ENCODE measurements at regions not wholly inside any gene's neighbourhood (a gene's known extent, or its start where the extent isn't known, plus 50 kb on each side); places are given as distances from the start of the nearest gene placed in this dataset.
A peak's percentile ranks its signal among the peaks of the same experiment; 100 is the strongest.

GRCh38 chr16:80060470-80060869, 459.9 kb upstream of the MAF start:
- no peak overlapping the region for H4K91ac ChIP-seq (ENCODE audit: low read length)
- no peak overlapping the region for H3K4me2 ChIP-seq (ENCODE audit: low read length, poor library complexity, severe bottlenecking)
- H4K8ac ChIP-seq (ENCODE audit: low read length): no peak overlapping the region
- no peaks in the 10 kb centered on the region for H3K27me3 ChIP-seq (ENCODE audit: control insufficient read depth in 1 of 2, insufficient read depth in 1 of 2, low read length in 2 of 2)
- no peak overlapping the region for H3K14ac ChIP-seq (ENCODE audit: low read length in 2 of 2)
- H3K4me1 ChIP-seq (ENCODE audit: control insufficient read depth, insufficient read depth, low read depth, low read length): peaks cover 6% of the 10 kb centered on the region
- H3K23ac ChIP-seq (ENCODE audit: low read length in 2 of 2): no peak overlapping the region
- H3K4me3 ChIP-seq (ENCODE audit: insufficient read depth in 1 of 2, low read depth in 1 of 2, low read length in 2 of 2): no peak overlapping the region
- no peak overlapping the region for H2AFZ ChIP-seq (ENCODE audit: low read depth, low read length)
- no peak overlapping the region for H3K9ac ChIP-seq (ENCODE audit: low read length)
- no peak overlapping the region for H3K4ac ChIP-seq (ENCODE audit: low read depth in 1 of 2, low read length in 2 of 2)
- H3K9me3 ChIP-seq (ENCODE audit: control insufficient read depth, low read length): no peaks in the 10 kb centered on the region
- H3K27ac ChIP-seq (ENCODE audit: low read length, poor library complexity, severe bottlenecking): no peak overlapping the region
- 76% methylated on average over 3 of the region's 3 CpGs for WGBS
- no peak overlapping the region for H2BK120ac ChIP-seq (ENCODE audit: low read depth, low read length)
- H2BK15ac ChIP-seq (ENCODE audit: low read depth, poor library complexity, severe bottlenecking): no peak overlapping the region
- no peak for DNase-seq
- no peaks in the 10 kb centered on the region for H3K79me1 ChIP-seq (replicated peaks; ENCODE audit: low read length, poor library complexity, severe bottlenecking)
- H3K36me3 ChIP-seq (ENCODE audit: control insufficient read depth in 1 of 2, insufficient read depth in 2 of 2, low read depth in 1 of 2, low read length in 2 of 2): no peaks in the 10 kb centered on the region
- no peak overlapping the region for H2BK12ac ChIP-seq (ENCODE audit: low read length in 2 of 2)
- no peak overlapping the region for H2AK5ac ChIP-seq (ENCODE audit: low read length, severe bottlenecking)
- H3K18ac ChIP-seq (ENCODE audit: low read depth in 1 of 2, low read length in 2 of 2): no peak overlapping the region
- no peak overlapping the region for H2BK5ac ChIP-seq (ENCODE audit: low read depth, low read length, poor library complexity, severe bottlenecking)

- Histone ChIP-seq H2AK5ac (ENCODE audit: low read length, severe bottlenecking) (no peak overlapping the region), H3K4ac (ENCODE audit: low read depth in 1 of 2, low read length in 2 of 2) (no peak overlapping the region), H2BK5ac (ENCODE audit: low read depth, low read length, poor library complexity, severe bottlenecking) (no peak overlapping the region), H3K4me2 (ENCODE audit: low read length, poor library complexity, severe bottlenecking) (no peak overlapping the region), H2BK120ac (ENCODE audit: low read depth, low read length) (no peak overlapping the region), H3K14ac (ENCODE audit: low read length in 2 of 2) (no peak overlapping the region), H3K4me3 (ENCODE audit: insufficient read depth in 1 of 2, low read depth in 1 of 2, low read length in 2 of 2) (no peak overlapping the region), H3K23ac (ENCODE audit: low read length in 2 of 2) (no peak overlapping the region), H3K27me3 (ENCODE audit: control insufficient read depth in 1 of 2, insufficient read depth in 1 of 2, low read length in 2 of 2) (no peaks in the 10 kb centered on the region), H3K27ac (ENCODE audit: low read length, poor library complexity, severe bottlenecking) (no peak overlapping the region), H3K79me1 (replicated peaks; ENCODE audit: low read length, poor library complexity, severe bottlenecking) (no peaks in the 10 kb centered on the region), H3K9me3 (ENCODE audit: control insufficient read depth, low read length) (no peaks in the 10 kb centered on the region), H2AFZ (ENCODE audit: low read depth, low read length) (no peak overlapping the region), H3K9ac (ENCODE audit: low read length) (no peak overlapping the region), H2BK15ac (ENCODE audit: low read depth, poor library complexity, severe bottlenecking) (no peak overlapping the region), H3K18ac (ENCODE audit: low read depth in 1 of 2, low read length in 2 of 2) (no peak overlapping the region), H3K4me1 (ENCODE audit: control insufficient read depth, insufficient read depth, low read depth, low read length) (peaks cover 6% of the 10 kb centered on the region), H3K36me3 (ENCODE audit: control insufficient read depth in 1 of 2, insufficient read depth in 2 of 2, low read depth in 1 of 2, low read length in 2 of 2) (no peaks in the 10 kb centered on the region), H4K91ac (ENCODE audit: low read length) (no peak overlapping the region), H4K8ac (ENCODE audit: low read length) (no peak overlapping the region), H2BK12ac (ENCODE audit: low read length in 2 of 2) (no peak overlapping the region)
- 67% methylated on average over 2 of the region's 3 CpGs for WGBS
- no peak for DNase-seq
These were observed 459.3 kb upstream of the MAF start for GRCh38 chr16:80059836-80060235.

GRCh38 chr16:80058214-80058613, 457.7 kb upstream of the MAF start:
- Histone ChIP-seq H3K4ac (ENCODE audit: low read depth in 1 of 2, low read length in 2 of 2) (no peak overlapping the region), H3K9me3 (ENCODE audit: control insufficient read depth, low read length) (no peaks in the 10 kb centered on the region), H3K4me2 (ENCODE audit: low read length, poor library complexity, severe bottlenecking) (no peak overlapping the region), H2BK12ac (ENCODE audit: low read length in 2 of 2) (no peak overlapping the region), H3K9ac (ENCODE audit: low read length) (peak overlapping the region; percentile 8), H2BK5ac (ENCODE audit: low read depth, low read length, poor library complexity, severe bottlenecking) (no peak overlapping the region), H2BK15ac (ENCODE audit: low read depth, poor library complexity, severe bottlenecking) (no peak overlapping the region), H2BK120ac (ENCODE audit: low read depth, low read length) (no peak overlapping the region), H3K14ac (ENCODE audit: low read length in 2 of 2) (no peak overlapping the region), H3K4me3 (ENCODE audit: insufficient read depth in 1 of 2, low read depth in 1 of 2, low read length in 2 of 2) (no peak overlapping the region), H2AK5ac (ENCODE audit: low read length, severe bottlenecking) (no peak overlapping the region), H3K27ac (ENCODE audit: low read length, poor library complexity, severe bottlenecking) (no peak overlapping the region), H3K36me3 (ENCODE audit: control insufficient read depth in 1 of 2, insufficient read depth in 2 of 2, low read depth in 1 of 2, low read length in 2 of 2) (no peaks in the 10 kb centered on the region), H4K8ac (ENCODE audit: low read length) (no peak overlapping the region), H3K27me3 (ENCODE audit: control insufficient read depth in 1 of 2, insufficient read depth in 1 of 2, low read length in 2 of 2) (no peaks in the 10 kb centered on the region), H3K4me1 (ENCODE audit: control insufficient read depth, insufficient read depth, low read depth, low read length) (peaks cover 6% of the 10 kb centered on the region), H3K23ac (ENCODE audit: low read length in 2 of 2) (no peak overlapping the region), H4K91ac (ENCODE audit: low read length) (no peak overlapping the region), H3K18ac (ENCODE audit: low read depth in 1 of 2, low read length in 2 of 2) (no peak overlapping the region), H3K79me1 (replicated peaks; ENCODE audit: low read length, poor library complexity, severe bottlenecking) (no peaks in the 10 kb centered on the region), H2AFZ (ENCODE audit: low read depth, low read length) (no peak overlapping the region)
- peak; percentile 17 for DNase-seq
- WGBS: 75% methylated on average over 9 of the region's 9 CpGs

- Histone ChIP-seq H3K4me3 (ENCODE audit: insufficient read depth in 1 of 2, low read depth in 1 of 2, low read length in 2 of 2) (no peak overlapping the region), H2BK120ac (ENCODE audit: low read depth, low read length) (no peak overlapping the region), H4K8ac (ENCODE audit: low read length) (no peak overlapping the region), H3K79me1 (replicated peaks; ENCODE audit: low read length, poor library complexity, severe bottlenecking) (no peaks in the 10 kb centered on the region), H3K4ac (ENCODE audit: low read depth in 1 of 2, low read length in 2 of 2) (no peak overlapping the region), H3K23ac (ENCODE audit: low read length in 2 of 2) (no peak overlapping the region), H3K9me3 (ENCODE audit: control insufficient read depth, low read length) (no peaks in the 10 kb centered on the region), H2BK5ac (ENCODE audit: low read depth, low read length, poor library complexity, severe bottlenecking) (no peak overlapping the region), H3K9ac (ENCODE audit: low read length) (no peak overlapping the region), H3K4me1 (ENCODE audit: control insufficient read depth, insufficient read depth, low read depth, low read length) (peaks cover 2% of the 10 kb centered on the region), H2BK12ac (ENCODE audit: low read length in 2 of 2) (no peak overlapping the region), H3K4me2 (ENCODE audit: low read length, poor library complexity, severe bottlenecking) (no peak overlapping the region), H2AFZ (ENCODE audit: low read depth, low read length) (no peak overlapping the region), H3K18ac (ENCODE audit: low read depth in 1 of 2, low read length in 2 of 2) (no peak overlapping the region), H4K91ac (ENCODE audit: low read length) (no peak overlapping the region), H2BK15ac (ENCODE audit: low read depth, poor library complexity, severe bottlenecking) (no peak overlapping the region), H3K27me3 (ENCODE audit: control insufficient read depth in 1 of 2, insufficient read depth in 1 of 2, low read length in 2 of 2) (no peaks in the 10 kb centered on the region), H3K27ac (ENCODE audit: low read length, poor library complexity, severe bottlenecking) (no peak overlapping the region), H2AK5ac (ENCODE audit: low read length, severe bottlenecking) (no peak overlapping the region), H3K14ac (ENCODE audit: low read length in 2 of 2) (no peak overlapping the region), H3K36me3 (ENCODE audit: control insufficient read depth in 1 of 2, insufficient read depth in 2 of 2, low read depth in 1 of 2, low read length in 2 of 2) (no peaks in the 10 kb centered on the region)
- DNase-seq: no peak
- 89% methylated on average over 3 of the region's 4 CpGs for WGBS
These were observed 455.8 kb upstream of the MAF start for GRCh38 chr16:80056324-80056723.
